Nephron (organoid): ENCODE measurements at regions not wholly inside any gene's neighbourhood (a gene's known extent, or its start where the extent isn't known, plus 50 kb on each side); places are given as distances from the start of the nearest gene placed in this dataset.

ENCODE experiments used
- H3K27ac Mint-ChIP-seq, 3 experiments: 2 replicates each; pipeline ENCODE4 v1.8.0; 2020; ENCODE audit warnings: mixed read lengths in 3 of 3, mild to moderate bottlenecking in 2 of 3, moderate library complexity in 1 of 3
- H3K27me3 Mint-ChIP-seq: 2 replicates; pipeline ENCODE4 v1.8.0; 2021; ENCODE audit warnings: low read depth, mild to moderate bottlenecking, moderate library complexity, mixed read lengths
- H3K36me3 Mint-ChIP-seq: 2 replicates; pipeline ENCODE4 v1.8.0; 2020; ENCODE audit warnings: low read depth, mixed read lengths
- H3K4me1 Mint-ChIP-seq: 2 replicates; pipeline ENCODE4 v1.8.0; 2020; ENCODE audit warnings: mixed read lengths
- H3K4me3 Mint-ChIP-seq, 3 experiments: 2 replicates each; pipeline ENCODE4 v1.8.0; 2020; ENCODE audit warnings: mild to moderate bottlenecking in 3 of 3, mixed read lengths in 3 of 3, moderate library complexity in 2 of 3
- H3K9me3 Mint-ChIP-seq: 2 replicates; pipeline ENCODE4 v1.8.0; 2020; ENCODE audit warnings: mixed read lengths
- CTCF ChIP-seq, 3 experiments: fragments of 200-600 bp; sonication (generic); IDR thresholded peaks; one replicate each; pipeline ENCODE4 v1.5.0; 2021; ENCODE audit warnings: antibody characterized with exemption in 3 of 3; ENCODE audit not compliant: unreplicated experiment in 3 of 3

- Mint-ChIP-seq H3K27ac (no peak overlapping the region), H3K36me3 (no peaks in the 10 kb centered on the region), H3K4me1 (no peaks in the 10 kb centered on the region), H3K4me3 (no peak overlapping the region), H3K27me3 (peaks cover 4% of the 10 kb centered on the region), H3K9me3 (no peaks in the 10 kb centered on the region)
- no peak for TF ChIP-seq CTCF (IDR thresholded peaks at IDR 0.05; ENCODE audit: unreplicated experiment in 3 of 3)
These were observed 1168.3 kb upstream of the WWC1 start for GRCh38 chr5:167123126-167123525.

DNA sequence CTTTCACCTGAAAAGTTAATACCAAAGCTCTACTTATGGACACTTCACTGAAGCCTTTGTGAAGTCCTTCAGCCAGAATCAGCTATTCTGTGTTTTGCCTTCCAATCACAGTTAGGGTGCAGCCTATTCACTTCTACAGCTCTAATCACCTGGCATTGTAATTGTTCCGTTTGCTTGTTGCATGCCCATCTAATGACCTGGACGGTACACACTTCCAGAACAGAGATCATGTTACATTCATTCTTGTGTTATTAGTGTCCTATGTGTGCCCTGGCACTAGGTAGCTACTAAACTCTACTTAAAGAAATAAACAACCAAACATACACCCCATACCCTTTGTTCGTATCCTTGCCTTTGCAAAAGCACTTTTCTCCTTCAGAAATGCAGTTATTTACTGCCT, 1162.9 kb upstream of the WWC1 start:
- no peaks in the 10 kb centered on the region for H3K9me3 Mint-ChIP-seq
- no peaks in the 10 kb centered on the region for H3K36me3 Mint-ChIP-seq
- peaks cover 4% of the 10 kb centered on the region for H3K27me3 Mint-ChIP-seq
- no peak overlapping the region for H3K27ac Mint-ChIP-seq
- no peak for TF ChIP-seq CTCF (IDR thresholded peaks at IDR 0.05; ENCODE audit: unreplicated experiment in 3 of 3)
- H3K4me1 Mint-ChIP-seq, result no peaks in the 10 kb centered on the region
- no peak overlapping the region for H3K4me3 Mint-ChIP-seq

DNA sequence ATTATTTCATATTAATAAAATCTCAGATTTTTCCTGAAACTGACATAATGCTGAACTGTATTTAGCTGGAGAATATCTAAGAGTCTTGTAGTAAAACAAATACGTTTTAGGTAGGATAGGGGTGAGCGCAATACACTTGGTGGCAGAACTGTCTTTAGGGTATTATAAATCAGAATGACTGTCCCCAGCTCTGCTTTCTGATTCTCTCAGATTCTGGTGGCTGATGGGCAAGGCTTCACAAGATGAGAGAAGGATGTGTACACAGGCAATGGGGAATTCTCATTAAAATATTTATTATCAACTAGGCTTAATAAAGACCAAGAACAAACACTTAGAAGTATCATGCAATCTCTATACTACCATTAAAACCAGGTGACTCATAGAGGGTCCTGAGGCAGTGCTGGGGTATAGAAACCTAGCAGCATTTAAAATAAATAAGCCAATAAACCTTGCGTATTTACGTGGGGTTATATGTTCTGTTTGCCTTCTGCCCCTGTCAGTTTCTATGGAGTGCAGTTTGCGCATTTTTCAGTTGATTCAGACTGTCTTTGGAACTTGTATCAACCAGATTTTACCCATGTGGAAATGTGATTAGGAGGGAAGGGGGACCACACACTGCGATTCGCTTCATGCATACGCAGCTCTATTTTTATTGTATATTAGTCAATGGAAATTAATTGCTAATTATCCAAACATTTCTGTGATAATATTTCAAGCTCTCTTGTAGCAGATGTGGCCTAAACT, 1150.7 kb upstream of the WWC1 start:
- Mint-ChIP-seq H3K27me3 (no peaks in the 10 kb centered on the region), H3K36me3 (no peaks in the 10 kb centered on the region), H3K4me1 (no peaks in the 10 kb centered on the region), H3K27ac (no peak overlapping the region), H3K4me3 (no peak overlapping the region), H3K9me3 (no peaks in the 10 kb centered on the region)
- no peak for TF ChIP-seq CTCF (IDR thresholded peaks at IDR 0.05; ENCODE audit: unreplicated experiment in 3 of 3)

DNA sequence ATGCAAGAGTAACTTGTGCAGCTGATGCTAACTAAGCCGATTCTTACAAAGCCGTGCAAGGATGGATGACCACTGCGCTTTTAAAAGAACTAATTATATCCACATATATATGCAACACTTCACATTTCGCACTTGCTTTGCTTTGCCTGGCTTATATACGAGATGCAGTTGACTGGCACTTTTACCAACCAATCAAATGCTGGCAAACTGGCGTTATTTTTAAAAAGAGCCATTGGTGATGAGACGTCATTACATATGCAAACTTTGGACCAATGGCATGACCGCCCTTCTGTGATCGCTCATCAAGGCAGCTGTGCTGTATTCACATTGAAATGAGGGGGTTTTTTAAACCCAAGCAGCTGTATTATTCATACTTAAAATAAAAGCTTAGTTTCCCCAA, 1147.7 kb upstream of the WWC1 start:
- no peaks in the 10 kb centered on the region for H3K36me3 Mint-ChIP-seq
- H3K9me3 Mint-ChIP-seq, result no peaks in the 10 kb centered on the region
- no peak for TF ChIP-seq CTCF (IDR thresholded peaks at IDR 0.05; ENCODE audit: unreplicated experiment in 3 of 3)
- H3K27me3 Mint-ChIP-seq, result no peaks in the 10 kb centered on the region
- H3K27ac Mint-ChIP-seq, result no peak overlapping the region
- H3K4me3 Mint-ChIP-seq, result no peak overlapping the region
- H3K4me1 Mint-ChIP-seq, result no peaks in the 10 kb centered on the region

- no peak overlapping the region for H3K27ac Mint-ChIP-seq
- no peak overlapping the region for H3K4me3 Mint-ChIP-seq
- no peak for TF ChIP-seq CTCF (IDR thresholded peaks at IDR 0.05; ENCODE audit: unreplicated experiment in 3 of 3)
- no peaks in the 10 kb centered on the region for H3K27me3 Mint-ChIP-seq
- H3K36me3 Mint-ChIP-seq, result no peaks in the 10 kb centered on the region
- no peaks in the 10 kb centered on the region for H3K4me1 Mint-ChIP-seq
- H3K9me3 Mint-ChIP-seq, result no peaks in the 10 kb centered on the region
These were observed 1145.6 kb upstream of the WWC1 start for GRCh38 chr5:167145841-167146240.

DNA sequence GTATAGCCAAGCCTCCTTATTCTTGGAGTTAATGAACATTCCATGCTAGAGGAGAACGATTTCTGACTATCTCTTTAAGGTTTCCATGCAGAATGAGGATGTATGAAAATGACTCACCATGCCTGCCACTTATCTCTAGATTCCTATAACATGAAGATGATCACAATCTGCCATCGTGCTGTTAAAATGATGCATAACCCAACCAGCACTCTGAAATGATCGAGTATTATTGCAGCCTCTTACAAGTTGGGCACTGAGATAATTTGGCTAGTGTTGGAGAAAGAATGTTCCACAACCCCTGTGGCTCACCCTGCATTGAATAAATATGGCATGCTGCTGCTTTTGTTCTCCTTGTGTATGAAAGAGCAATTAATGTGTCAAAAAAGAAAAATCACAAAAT, 1143.6 kb upstream of the WWC1 start:
- TF ChIP-seq CTCF (IDR thresholded peaks at IDR 0.05; ENCODE audit: unreplicated experiment in 3 of 3), result no peak
- no peak overlapping the region for H3K27ac Mint-ChIP-seq
- H3K4me1 Mint-ChIP-seq, result no peaks in the 10 kb centered on the region
- no peaks in the 10 kb centered on the region for H3K27me3 Mint-ChIP-seq
- H3K36me3 Mint-ChIP-seq, result no peaks in the 10 kb centered on the region
- H3K4me3 Mint-ChIP-seq, result no peak overlapping the region
- no peaks in the 10 kb centered on the region for H3K9me3 Mint-ChIP-seq
